ENCODE measurements at regions not wholly inside any gene's neighbourhood (a gene's known extent, or its start where the extent isn't known, plus 50 kb on each side); places are given as distances from the start of the nearest gene placed in this dataset.

DNA sequence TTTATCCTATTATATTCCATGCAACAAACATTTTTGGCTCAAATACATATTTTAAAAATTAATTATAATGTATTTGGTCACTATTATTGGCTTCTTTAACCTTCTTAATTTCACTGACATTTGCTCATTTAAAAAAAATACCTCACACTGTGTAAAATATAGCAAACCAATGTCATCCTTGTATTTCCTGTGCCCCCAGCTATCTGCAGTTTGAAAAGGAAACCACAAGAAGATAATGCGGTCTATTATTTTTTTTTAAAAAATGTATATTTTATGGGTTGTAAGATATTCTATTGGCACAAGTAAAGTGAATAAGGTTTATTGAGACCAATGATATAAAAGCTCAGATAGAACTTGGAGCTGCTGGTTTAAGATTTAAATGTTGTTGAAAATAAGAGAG lies 904.2 kb downstream of the SI start:
- TF ChIP-seq, protein P1, sequence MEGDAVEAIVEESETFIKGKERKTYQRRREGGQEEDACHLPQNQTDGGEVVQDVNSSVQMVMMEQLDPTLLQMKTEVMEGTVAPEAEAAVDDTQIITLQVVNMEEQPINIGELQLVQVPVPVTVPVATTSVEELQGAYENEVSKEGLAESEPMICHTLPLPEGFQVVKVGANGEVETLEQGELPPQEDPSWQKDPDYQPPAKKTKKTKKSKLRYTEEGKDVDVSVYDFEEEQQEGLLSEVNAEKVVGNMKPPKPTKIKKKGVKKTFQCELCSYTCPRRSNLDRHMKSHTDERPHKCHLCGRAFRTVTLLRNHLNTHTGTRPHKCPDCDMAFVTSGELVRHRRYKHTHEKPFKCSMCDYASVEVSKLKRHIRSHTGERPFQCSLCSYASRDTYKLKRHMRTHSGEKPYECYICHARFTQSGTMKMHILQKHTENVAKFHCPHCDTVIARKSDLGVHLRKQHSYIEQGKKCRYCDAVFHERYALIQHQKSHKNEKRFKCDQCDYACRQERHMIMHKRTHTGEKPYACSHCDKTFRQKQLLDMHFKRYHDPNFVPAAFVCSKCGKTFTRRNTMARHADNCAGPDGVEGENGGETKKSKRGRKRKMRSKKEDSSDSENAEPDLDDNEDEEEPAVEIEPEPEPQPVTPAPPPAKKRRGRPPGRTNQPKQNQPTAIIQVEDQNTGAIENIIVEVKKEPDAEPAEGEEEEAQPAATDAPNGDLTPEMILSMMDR (IDR thresholded peaks at IDR 0.05), result no peak
- no peak for TF ChIP-seq POLR2A (IDR thresholded peaks at IDR 0.05)
